Ovary (tissue), 7 donors: ENCODE measurements at regions not wholly inside any gene's neighbourhood (a gene's known extent, or its start where the extent isn't known, plus 50 kb on each side); places are given as distances from the start of the nearest gene placed in this dataset.
"Not testable (repeated sequence)": the region's sequence is repeated elsewhere in the genome, so short reads cannot be mapped to it uniquely, and the experiment has no call there.

ENCODE experiments used
- DNase-seq, 5 donors: peaks; one replicate each; pipeline ENCODE4 v3.0.0-alpha.2; 2019 to 2020
- H3K27ac ChIP-seq, 2 donors: fragments of 200-600 bp; one replicate each; pipeline versions ENCODE4 v1.5.1 to v1.8.0; 2019 to 2022
- H3K27me3 ChIP-seq: fragments of 200-600 bp; one replicate; pipeline ENCODE4 v1.8.0; 2022
- H3K36me3 ChIP-seq: fragments of 200-600 bp; sonication (generic); one replicate; pipeline ENCODE4 v1.5.1; 2019
- H3K4me1 ChIP-seq: one replicate; pipeline ENCODE4 v1.8.1; 2013; ENCODE audit warnings: mild to moderate bottlenecking, moderate library complexity; ENCODE audit not compliant: insufficient read depth
- H3K4me3 ChIP-seq: fragments of 200-600 bp; sonication (generic); one replicate; pipeline ENCODE4 v1.5.1; 2017
- H3K9me3 ChIP-seq, 2 donors: fragments of 200-600 bp in 1 of 2; sonication (generic) in 1 of 2; one replicate each; pipeline versions ENCODE4 v1.5.1 to v1.8.1; 2013 to 2019; ENCODE audit warnings: mild to moderate bottlenecking in 1 of 2, moderate library complexity in 1 of 2
- EP300 ChIP-seq: sonication (generic); formaldehyde crosslinking; IDR thresholded peaks from one replicate; pipeline ENCODE4 v1.6.1; 2017; ENCODE audit warnings: antibody characterized with exemption
- POLR2A ChIP-seq: fragments of 450-650 bp; IDR thresholded peaks from one replicate; pipeline ENCODE4 v1.6.1; 2017; ENCODE audit warnings: antibody characterized with exemption, mild to moderate bottlenecking, moderate library complexity
- WGBS, 3 donors: extraction: QIAGEN DNeasy Blood & Tissue Kit in 1 of 3; methylation state at CpG; one replicate each; pipeline versions ENCODE4 v1.1.5 to v1.1.7; 2013 to 2017; 5-methylcytosine and 5-hydroxymethylcytosine counted together
- intact Hi-C, 4 donors: fragments of 100-400 bp; cut with DNase I; formaldehyde crosslinking; loops; one replicate each; pipeline versions ENCODE4 v1.11.0 to v1.15.1; 2022 to 2023
- TF ChIP-seq, protein P1 (sequence below), 3 donors: fragments of 450-650 bp in 2 of 3; fragments of 200-600 bp in 1 of 3; IDR thresholded peaks; one replicate each; pipeline versions ENCODE4 v1.5.1 to v1.8.0; 2016 to 2022; ENCODE audit warnings: antibody characterized with exemption in 3 of 3, mild to moderate bottlenecking in 1 of 3
- donor health status: DM: no; HTN: no; CAD: no; lungs with moderate emphysema.
- donor health status: DM: no; HTN: no; CAD: no.
- donor health status: Bipolar disorder and iron deficiency.
- donor health status: DM: no; HTN: no; CAD: no.
- donor health status: DM: yes; HTN: yes; CAD: no.

DNA sequence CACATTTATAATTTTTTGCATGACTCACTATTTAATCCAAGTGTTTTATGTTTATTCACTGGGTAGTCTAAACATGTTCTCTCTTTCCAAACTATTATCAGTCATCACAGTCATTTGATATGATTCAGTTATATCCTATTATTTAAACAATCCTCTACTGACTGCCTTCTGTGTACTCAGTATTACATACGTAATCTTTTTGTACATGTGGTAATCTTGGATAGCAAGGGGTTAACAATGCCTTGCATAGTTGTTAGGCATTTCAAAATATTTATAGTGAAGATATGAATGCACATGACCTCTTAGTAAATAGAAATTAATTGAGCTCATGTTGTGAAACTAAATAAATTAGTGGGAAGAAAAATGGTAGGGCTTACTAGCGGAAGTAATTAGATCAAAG, 379.4 kb upstream of the KIAA1217 start:
- no peaks in the 10 kb centered on the region for H3K9me3 ChIP-seq
- intact Hi-C loops = no loop called here
- H3K4me3 ChIP-seq = no peak overlapping the region
- no peak overlapping the region for H3K27ac ChIP-seq
- H3K27me3 ChIP-seq = no peaks in the 10 kb centered on the region
- DNase-seq = no peak
- H3K4me1 ChIP-seq = no peaks in the 10 kb centered on the region
- WGBS, 3 donors = 11 to 46% (median 14%) methylated on average over 2 of the region's 2 CpGs
- no peak for TF ChIP-seq EP300
- TF ChIP-seq, protein P1, sequence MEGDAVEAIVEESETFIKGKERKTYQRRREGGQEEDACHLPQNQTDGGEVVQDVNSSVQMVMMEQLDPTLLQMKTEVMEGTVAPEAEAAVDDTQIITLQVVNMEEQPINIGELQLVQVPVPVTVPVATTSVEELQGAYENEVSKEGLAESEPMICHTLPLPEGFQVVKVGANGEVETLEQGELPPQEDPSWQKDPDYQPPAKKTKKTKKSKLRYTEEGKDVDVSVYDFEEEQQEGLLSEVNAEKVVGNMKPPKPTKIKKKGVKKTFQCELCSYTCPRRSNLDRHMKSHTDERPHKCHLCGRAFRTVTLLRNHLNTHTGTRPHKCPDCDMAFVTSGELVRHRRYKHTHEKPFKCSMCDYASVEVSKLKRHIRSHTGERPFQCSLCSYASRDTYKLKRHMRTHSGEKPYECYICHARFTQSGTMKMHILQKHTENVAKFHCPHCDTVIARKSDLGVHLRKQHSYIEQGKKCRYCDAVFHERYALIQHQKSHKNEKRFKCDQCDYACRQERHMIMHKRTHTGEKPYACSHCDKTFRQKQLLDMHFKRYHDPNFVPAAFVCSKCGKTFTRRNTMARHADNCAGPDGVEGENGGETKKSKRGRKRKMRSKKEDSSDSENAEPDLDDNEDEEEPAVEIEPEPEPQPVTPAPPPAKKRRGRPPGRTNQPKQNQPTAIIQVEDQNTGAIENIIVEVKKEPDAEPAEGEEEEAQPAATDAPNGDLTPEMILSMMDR (IDR thresholded peaks at IDR 0.05) = no peak
- TF ChIP-seq POLR2A = no peak
- no peaks in the 10 kb centered on the region for H3K36me3 ChIP-seq

GRCh38 chr10:23834091-23834490, 374.8 kb upstream of the KIAA1217 start:
- Histone ChIP-seq H3K9me3 (no peaks in the 10 kb centered on the region), H3K27me3 (no peaks in the 10 kb centered on the region), H3K4me3 (no peak overlapping the region), H3K27ac (no peak overlapping the region), H3K36me3 (no peaks in the 10 kb centered on the region), H3K4me1 (no peaks in the 10 kb centered on the region)
- no peak for DNase-seq
- intact Hi-C loops = no loop called here
- no peak for TF ChIP-seq EP300
- TF ChIP-seq POLR2A = no peak
- TF ChIP-seq, protein P1 (IDR thresholded peaks at IDR 0.05) = no peak

- Histone ChIP-seq H3K4me3 (no peak overlapping the region), H3K27me3 (no peaks in the 10 kb centered on the region), H3K27ac (no peak overlapping the region), H3K4me1 (no peaks in the 10 kb centered on the region), H3K36me3 (no peaks in the 10 kb centered on the region), H3K9me3 (no peaks in the 10 kb centered on the region)
- intact Hi-C loops = no loop called here
- WGBS, 3 donors = 63 to 87% (median 68%) methylated on average over 2 of the region's 2 CpGs
- no peak for TF ChIP-seq POLR2A
- TF ChIP-seq, protein P1 (IDR thresholded peaks at IDR 0.05) = no peak
- TF ChIP-seq EP300 = no peak
- no peak for DNase-seq
These were observed 358.3 kb upstream of the KIAA1217 start for GRCh38 chr10:23850631-23851030.

DNA sequence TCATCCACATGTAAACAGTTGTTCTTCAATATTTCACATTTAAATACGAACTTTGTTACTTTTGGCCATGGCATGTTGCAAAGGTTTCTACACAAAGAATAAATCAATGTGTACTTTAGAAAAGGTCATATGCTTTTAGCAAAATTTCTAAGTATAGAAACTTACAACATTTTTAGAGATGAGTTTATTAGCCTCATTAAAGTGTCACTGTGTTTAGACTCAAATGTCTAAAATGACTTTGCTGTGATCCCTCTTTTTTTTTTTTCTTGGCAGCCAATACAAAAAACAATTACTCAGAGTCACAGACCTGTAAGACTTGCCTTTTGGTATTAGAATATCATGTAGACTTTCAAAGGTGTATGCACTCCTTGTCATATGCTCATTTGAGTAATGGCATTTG, 349.3 kb upstream of the KIAA1217 start:
- H3K27me3 ChIP-seq = no peaks in the 10 kb centered on the region
- DNase-seq = no peak
- intact Hi-C loops = no loop called here
- H3K4me1 ChIP-seq = no peaks in the 10 kb centered on the region
- H3K36me3 ChIP-seq = no peaks in the 10 kb centered on the region
- no peak overlapping the region for H3K4me3 ChIP-seq
- H3K27ac ChIP-seq = no peak overlapping the region
- 38 to 49% (median 40%) methylated on average over 1 of the region's 1 CpG for WGBS, 3 donors
- no peak for TF ChIP-seq EP300
- TF ChIP-seq, protein P1 (IDR thresholded peaks at IDR 0.05) = no peak
- TF ChIP-seq POLR2A = no peak
- no peaks in the 10 kb centered on the region for H3K9me3 ChIP-seq

GRCh38 chr10:23864631-23865147, 344.2 kb upstream of the KIAA1217 start:
- H3K9me3 ChIP-seq = no peaks in the 10 kb centered on the region
- intact Hi-C loops = no loop called here
- H3K27ac ChIP-seq = no peak overlapping the region
- TF ChIP-seq, protein P1 (IDR thresholded peaks at IDR 0.05) = no peak
- TF ChIP-seq EP300 = no peak
- no peak for TF ChIP-seq POLR2A
- DNase-seq = no peak
- H3K27me3 ChIP-seq = no peaks in the 10 kb centered on the region
- no peak overlapping the region for H3K4me3 ChIP-seq
- no peaks in the 10 kb centered on the region for H3K36me3 ChIP-seq
- no peaks in the 10 kb centered on the region for H3K4me1 ChIP-seq

DNA sequence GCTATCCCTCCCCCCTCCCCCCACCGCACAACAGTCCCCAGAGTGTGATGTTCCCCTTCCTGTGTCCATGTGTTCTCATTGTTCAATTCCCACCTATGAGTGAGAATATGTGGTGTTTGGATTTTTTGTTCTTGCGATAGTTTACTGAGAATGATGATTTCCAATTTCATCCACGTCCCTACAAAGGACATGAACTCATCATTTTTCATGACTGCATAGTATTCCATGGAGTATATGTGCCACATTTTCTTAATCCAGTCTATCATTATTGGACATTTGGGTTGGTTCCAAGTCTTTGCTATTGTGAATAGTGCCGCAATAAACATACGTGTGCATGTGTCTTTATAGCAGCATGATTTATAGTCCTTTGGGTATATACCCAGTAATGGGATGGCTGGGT, 342.0 kb upstream of the KIAA1217 start:
- DNase-seq, H3K27ac ChIP-seq, H3K36me3 ChIP-seq, H3K4me1 ChIP-seq, H3K9me3 ChIP-seq, H3K4me3 ChIP-seq, H3K27me3 ChIP-seq, intact Hi-C loops: not testable (repeated sequence)
- 84 to 94% (median 88%) methylated on average over 3 to 5 of the region's 5 CpGs for WGBS, 3 donors
